ENCODE measurements at regions not wholly inside any gene's neighbourhood (a gene's known extent, or its start where the extent isn't known, plus 50 kb on each side); places are given as distances from the start of the nearest gene placed in this dataset.

GRCh38 chr21:35508139-35508888 lies 459.2 kb upstream of the RUNX1 start:
- peaks cover 7% of the 10 kb centered on the region; the same call in 1 of the 2 replicates for H3K4me1 ChIP-seq (ENCODE audit: insufficient read depth, low read length)
- DNase-seq (ENCODE audit: low spot score) (peak; percentile 72), FAIRE-seq (peak; percentile 76), ATAC-seq (peak; percentile 97)
- H3K36me3 ChIP-seq (replicated peaks in 1 of 2; ENCODE audit: control insufficient read depth in 1 of 2, insufficient read depth in 2 of 2, low read length in 2 of 2) = no peaks in the 10 kb centered on the region
- H4K20me1 ChIP-seq (ENCODE audit: insufficient read depth, low read length) = no peaks in the 10 kb centered on the region
- no peak overlapping the region for H2AFZ ChIP-seq (ENCODE audit: low read length)
- H3K9ac ChIP-seq (ENCODE audit: insufficient read depth, low read depth, low read length) = no peak overlapping the region
- no peaks in the 10 kb centered on the region for H3K9me3 ChIP-seq (ENCODE audit: low read length)
- no peak overlapping the region for H3K27ac ChIP-seq (ENCODE audit: extremely low read length, insufficient read depth, low read length)
- H3K27me3 ChIP-seq (ENCODE audit: control insufficient read depth in 1 of 2, insufficient read depth in 2 of 2, low read length in 2 of 2) = no peaks in the 10 kb centered on the region
- intact Hi-C loops (cut with micrococcal nuclease; ENCODE audit: unreplicated experiment) = loop anchor here (10.0 kb wide), 2 partner anchors 454 to 614 kb away; no protein-coding TSS in a partner anchor
- ChIA-PET CTCF (ENCODE audit: low intra/inter-chr PET ratio, low total read pairs) (interaction anchor here (1.5 kb wide), 1 partner anchor 763 kb away, joined by 3 read pairs; no protein-coding TSS in a partner anchor), POLR2A (no interaction called here)
- WGBS (ENCODE audit: low lambda C conversion rate) = 25% methylated on average over 8 of the region's 8 CpGs
- in situ Hi-C loops (cut with HindIII; ENCODE audit: extremely low pct_ligation_motif_present, low pct_unique_long_range_greater_than_20kb) = no loop called here
- H3K4me3 ChIP-seq (replicated peaks in 1 of 3; ENCODE audit: insufficient read depth in 1 of 3, low read depth in 2 of 3, low read length in 3 of 3) = no peak overlapping the region
- BruUV-seq (replicated peaks) = no TSS peak
- H3K4me2 ChIP-seq (ENCODE audit: low read depth, low read length) = no peak overlapping the region
- no peaks in the 10 kb centered on the region for H3K79me2 ChIP-seq (ENCODE audit: insufficient read depth, low read length)
- TF ChIP-seq SOX5 (CRISPR knock-in tag; IDR thresholded peaks at IDR 0.05; ENCODE audit: borderline replicate concordance) (0 out of 2 replicates have a peak, but pooled peaks have one; percentile 17), ZNF646 (CRISPR knock-in tag; IDR thresholded peaks at IDR 0.05) (0 out of 2 replicates have a peak, but pooled peaks have one; percentile 40), SOX13 (IDR thresholded peaks at IDR 0.05) (no peak), SOX13 (CRISPR knock-in tag; conservative IDR thresholded peaks at IDR 0.05 in 1 of 2, IDR thresholded peaks at IDR 0.05 in 1 of 2) (peak in 1 of 2 experiments; percentile 61; a peak in 2 of 4 replicates), NR2F1 (CRISPR knock-in tag; IDR thresholded peaks at IDR 0.05) (0 out of 4 replicates have a peak, but pooled peaks of 1 of the 2 experiments have one; percentile 17), HOXA3 (CRISPR knock-in tag; IDR thresholded peaks at IDR 0.05) (no peak), ZMYM3 (CRISPR knock-in tag; IDR thresholded peaks at IDR 0.05) (peak; percentile 73), SMC3 (IDR thresholded peaks at IDR 0.05; ENCODE audit: low read length) (peak; percentile 79), BCLAF1 (IDR thresholded peaks at IDR 0.05) (no peak), HNF4A (CRISPR knock-in tag; IDR thresholded peaks at IDR 0.05) (peak; percentile 58), RARG (CRISPR knock-in tag; IDR thresholded peaks at IDR 0.05; ENCODE audit: low read depth) (no peak), RXRB (CRISPR knock-in tag; IDR thresholded peaks at IDR 0.05; ENCODE audit: borderline replicate concordance) (0 out of 2 replicates have a peak, but pooled peaks have one; percentile 33), ZNF546 (CRISPR knock-in tag; conservative IDR thresholded peaks at IDR 0.05) (no peak)

All from HepG2 (cell line).